GM19328 (cell line): ENCODE measurements at regions not wholly inside any gene's neighbourhood (a gene's known extent, or its start where the extent isn't known, plus 50 kb on each side); places are given as distances from the start of the nearest gene placed in this dataset.

Experiments used
- ATAC-seq: cut with Tn5 transposase; IDR thresholded peaks from one replicate; pipeline ENCODE4 v1.9.1; 2021; ENCODE audit warnings: mild to moderate bottlenecking, moderate library complexity; ENCODE audit not compliant: unreplicated experiment

DNA sequence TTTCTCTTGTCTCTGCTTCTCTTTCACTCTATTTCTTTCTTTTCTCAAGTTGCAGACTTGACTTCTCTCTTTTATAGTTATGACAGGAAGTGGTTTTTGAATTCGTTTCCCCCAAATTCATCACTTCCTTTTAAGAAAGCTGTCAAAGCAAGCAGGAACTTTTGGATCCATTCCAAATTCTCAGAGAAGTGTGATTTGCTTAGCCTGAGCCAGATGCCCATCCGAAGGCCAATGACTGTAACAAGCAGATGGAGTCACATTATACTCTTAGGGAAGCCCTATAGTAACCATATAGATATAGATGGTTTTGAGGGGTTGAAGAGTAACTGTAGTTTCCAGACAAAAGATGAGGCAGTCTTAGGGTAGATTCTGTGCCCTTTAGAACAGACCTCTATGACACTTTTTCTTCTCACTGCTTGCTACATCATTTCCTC is 592.0 kb upstream of the KCNMB2 start:
- no peak for ATAC-seq

DNA sequence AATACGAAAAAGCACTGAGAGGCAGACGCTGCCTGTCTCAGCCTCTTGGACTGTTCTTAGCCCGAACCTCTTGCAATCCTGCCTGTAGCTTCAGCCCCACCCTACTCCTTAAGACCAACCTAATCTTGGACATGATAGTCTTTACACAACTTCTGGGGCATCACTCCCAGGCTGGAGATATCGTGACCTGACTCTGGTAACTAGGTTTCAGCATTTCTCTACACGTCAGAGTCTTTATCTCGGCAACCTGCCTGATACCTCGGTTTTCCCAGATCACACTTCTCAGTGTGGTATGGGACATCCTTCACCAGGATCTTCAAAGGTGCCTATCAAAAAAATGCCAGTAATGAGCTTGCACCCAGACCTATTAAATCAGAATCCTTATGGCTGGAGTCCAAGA is 590.2 kb upstream of the KCNMB2 start:
- no peak for ATAC-seq

DNA sequence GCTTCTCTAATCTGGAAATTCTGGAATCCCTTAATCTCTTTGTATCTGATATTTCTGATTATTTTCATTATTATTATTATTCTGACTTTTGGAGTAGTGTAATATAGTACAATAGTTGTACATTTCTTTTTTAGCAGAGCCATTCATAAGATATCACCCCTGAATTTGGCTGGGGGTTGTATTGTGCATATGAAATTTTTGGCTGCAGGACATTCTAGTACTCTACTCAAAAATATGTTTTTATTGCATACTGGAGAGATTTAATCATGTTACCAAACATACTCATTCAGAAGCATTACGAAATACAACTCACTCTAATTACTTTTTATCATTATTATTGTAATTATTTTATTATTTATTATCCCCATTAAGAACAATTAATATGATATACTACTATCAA is 589.7 kb upstream of the KCNMB2 start:
- ATAC-seq, result no peak

DNA sequence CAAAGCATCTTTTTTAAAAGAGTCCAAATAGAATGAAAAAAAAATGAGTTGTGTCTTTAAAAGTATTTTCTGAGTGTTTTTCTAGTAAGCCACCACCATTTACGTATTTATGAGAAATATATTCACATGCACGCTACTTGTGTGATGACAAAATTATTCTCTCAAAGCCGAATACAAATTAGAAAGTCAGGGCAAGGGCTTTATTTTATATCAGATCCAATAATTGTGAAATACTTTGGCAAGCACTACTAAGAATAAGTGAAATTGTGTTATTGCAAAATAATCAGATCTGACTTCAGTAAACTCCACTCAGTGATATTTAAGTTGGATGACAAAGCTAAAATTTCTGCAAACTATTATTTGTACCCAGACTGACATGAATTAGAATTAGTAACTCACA is 589.3 kb upstream of the KCNMB2 start:
- ATAC-seq, result no peak

DNA sequence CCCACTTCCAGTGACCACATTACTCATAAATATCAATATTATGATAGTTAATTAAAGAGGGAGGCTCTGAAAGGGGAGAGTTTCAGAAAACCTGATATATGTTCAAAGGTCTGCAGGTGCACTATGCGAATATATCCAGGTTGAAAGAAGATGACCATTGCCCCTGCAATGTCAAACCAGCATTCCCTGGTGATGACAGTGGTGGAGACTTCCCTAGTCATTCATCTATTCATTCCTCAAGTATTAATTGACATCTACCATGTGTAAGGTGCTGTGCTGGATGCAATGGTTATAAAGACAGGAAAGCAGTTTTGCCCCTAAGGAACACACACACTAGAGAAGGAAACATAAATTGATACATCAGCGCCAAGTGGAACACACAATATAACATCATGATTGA is 588.3 kb upstream of the KCNMB2 start:
- ATAC-seq, result no peak

DNA sequence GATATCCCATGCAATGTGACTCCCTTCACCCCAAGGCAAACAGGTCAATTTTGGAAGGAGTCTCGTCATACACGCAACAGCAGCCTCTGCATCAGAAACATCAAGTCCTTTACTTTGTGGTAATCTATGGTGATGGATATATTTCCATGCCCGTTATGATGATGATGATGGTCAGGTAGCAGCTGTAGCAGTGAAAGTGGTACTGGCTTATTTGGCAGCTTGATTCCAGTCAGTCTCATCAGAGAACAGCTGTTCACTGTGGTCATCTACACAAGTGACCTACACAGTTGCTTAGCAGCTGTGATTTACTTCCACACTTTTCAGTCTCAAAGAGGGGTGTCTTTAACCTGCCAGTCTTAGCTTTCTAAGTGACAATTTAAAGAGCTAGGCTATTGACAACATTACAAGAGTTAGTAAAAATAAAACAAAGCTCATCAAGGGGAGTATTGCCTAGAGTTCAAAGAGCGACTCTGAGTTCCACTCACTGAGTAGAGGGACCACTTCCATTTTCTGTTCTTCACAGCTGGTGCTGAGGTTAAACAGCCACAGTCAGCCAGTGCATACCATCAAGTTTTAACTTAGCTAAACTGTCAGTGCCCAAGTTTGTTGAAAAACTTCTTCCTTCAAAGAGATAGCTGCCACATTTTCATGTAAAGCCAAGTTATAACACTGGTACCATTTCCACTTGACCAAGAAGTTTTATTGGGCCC is 587.4 kb upstream of the KCNMB2 start:
- ATAC-seq, result no peak

DNA sequence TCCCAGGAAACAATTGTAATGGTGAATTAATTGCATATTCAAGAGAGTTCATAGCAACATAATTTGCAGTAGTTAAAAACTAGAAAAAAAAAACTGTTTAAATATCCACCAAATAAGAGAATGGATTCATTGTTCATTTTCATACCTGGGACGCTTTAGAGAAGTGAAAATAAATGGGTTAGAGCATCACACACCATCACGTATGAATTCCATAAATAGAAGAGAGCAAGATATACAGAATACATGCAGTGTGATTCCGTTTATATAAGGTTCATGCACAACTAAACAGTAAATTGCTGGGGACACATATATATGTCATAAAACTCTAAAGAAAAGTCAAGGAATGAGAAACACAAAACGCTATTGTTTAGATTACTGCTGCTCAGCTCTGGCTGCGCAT is 577.0 kb upstream of the KCNMB2 start:
- ATAC-seq, result no peak

DNA sequence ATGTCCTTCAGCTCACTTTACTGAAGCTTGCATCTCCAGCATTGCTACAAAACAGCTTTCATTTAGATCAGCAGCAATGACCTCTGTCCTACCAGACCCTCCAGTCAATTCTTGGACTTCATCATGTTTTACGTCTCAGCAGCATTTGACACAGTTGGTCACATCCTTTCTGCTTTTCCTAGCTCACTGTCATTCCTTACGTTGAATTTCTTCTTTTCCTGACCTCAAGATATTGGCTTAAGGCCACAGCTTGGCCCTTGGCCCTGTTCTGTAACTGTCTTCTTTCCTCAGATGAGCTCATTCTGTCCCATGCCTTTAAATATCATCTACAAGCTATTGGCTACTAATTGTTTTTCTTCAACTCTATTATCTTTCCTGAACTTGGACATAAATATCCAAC is 576.2 kb upstream of the KCNMB2 start:
- no peak for ATAC-seq

DNA sequence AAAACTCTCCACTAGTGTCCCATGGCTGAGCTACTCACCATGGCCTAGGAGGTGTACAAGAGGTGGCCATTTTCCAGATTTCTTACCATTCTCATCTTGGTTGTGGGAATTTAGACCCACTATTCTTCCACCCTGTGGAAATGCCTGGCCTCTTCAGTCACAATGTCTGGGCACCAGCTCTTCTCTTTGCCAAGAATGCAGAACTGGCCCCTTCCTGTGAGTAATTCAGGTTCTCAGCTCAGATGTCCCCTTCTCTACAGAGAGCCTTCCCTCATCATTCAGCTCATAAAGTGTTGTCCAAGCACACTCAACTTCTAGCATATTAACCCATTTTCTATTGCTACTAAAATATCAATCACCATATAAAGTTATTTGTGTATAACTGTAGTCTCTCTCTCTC is 575.5 kb upstream of the KCNMB2 start:
- ATAC-seq, result no peak

DNA sequence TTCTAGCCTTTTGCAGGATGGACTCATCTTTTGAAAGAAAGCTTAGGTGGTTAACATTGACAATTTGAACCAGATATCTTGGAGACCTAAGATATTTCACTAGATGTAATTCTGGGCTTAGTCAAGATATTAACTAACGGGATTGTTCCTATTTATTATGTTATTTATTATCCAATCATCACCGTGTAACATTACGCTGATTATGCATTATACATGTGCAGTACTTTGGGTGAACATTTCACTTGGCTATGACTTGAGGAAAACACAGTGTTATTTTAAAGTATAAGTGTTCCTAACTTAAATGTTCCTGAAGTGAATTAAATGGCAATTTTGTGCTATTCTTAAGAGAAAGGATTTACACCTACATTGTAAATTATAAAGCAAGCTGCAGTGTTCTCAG is 574.5 kb upstream of the KCNMB2 start:
- ATAC-seq, result no peak

DNA sequence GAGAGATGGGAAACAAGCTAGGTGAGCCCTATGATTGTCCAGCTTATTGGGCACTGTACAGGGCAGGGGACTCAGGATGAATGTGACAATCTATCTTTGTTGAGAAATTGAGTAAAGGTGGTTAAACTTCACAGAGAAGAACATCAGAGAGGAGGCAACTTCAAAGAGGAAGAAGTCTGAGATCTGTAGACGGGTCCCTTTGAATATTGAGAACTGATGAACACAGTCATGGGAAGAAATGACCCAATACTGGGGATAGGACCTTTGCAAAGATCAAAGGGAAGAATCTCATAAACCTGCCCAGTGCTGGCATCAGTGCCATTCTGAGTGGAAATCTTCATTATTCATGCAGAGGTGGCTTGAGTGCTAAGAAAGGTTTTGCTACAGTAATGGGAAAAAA is 569.7 kb upstream of the KCNMB2 start:
- ATAC-seq, result no peak

DNA sequence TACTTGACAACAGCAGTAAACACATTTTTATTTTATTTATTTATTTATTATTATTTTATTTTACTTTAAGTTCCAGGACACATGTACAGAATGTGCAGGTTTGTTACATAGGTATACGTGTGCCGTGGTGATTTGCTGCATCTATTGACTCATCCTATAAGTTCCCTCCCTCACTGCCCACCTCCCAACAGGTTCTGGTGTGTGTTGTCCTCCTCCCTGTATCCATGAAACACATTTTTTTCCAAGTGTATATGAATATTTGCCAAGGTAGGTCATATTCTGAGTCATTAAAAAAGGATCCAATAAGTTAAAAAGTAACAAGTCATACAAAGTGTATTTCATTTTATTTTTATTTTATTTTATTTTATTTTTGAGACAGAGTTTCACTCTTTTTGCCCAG is 567.3 kb upstream of the KCNMB2 start:
- ATAC-seq, result no peak

DNA sequence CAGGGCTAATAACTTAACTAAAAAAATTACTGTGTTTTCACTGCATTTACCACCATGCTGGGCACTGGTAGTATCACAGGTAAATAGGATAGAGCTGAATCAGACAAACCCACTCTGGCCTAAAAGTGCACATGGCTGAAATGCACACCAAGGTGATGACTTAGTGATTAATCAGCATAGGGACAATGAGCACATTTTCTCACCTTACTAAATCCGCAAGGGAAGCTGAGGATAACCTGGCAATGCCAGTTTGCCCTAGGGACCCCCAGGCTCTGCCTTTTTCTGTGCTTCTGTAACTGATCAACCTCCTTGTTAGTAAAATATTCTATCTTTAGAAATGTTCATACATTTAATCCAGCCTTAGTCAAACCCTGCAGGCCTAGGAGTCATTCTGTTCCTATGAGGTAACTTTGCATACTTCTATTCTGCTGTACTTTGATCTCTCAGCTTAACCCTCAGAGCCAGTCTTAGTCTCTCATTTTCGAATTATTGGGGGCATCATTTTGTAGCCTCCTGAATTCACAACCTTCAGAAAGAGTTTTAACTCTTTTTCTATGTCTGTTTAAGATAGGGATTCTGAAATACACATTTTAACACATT is 562.9 kb upstream of the KCNMB2 start:
- no peak for ATAC-seq

DNA sequence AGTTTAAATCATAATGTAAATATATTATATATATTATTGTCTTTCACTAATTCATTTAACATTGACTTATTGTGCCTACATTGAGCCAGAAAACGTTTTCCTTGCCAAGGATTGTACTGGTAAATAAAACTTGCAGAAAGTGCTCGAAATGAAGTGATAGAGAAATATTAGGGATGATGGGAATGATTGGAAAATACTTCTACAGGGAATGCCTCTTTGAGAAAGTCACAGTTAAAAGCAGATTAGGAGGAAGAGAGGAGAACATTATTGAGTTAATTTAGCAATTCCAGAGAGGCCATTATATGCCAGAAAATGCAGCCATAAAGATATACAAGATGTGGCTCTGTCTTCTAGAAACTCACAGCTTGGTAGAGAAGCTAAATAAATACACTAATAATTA is 560.0 kb upstream of the KCNMB2 start:
- ATAC-seq, result no peak

DNA sequence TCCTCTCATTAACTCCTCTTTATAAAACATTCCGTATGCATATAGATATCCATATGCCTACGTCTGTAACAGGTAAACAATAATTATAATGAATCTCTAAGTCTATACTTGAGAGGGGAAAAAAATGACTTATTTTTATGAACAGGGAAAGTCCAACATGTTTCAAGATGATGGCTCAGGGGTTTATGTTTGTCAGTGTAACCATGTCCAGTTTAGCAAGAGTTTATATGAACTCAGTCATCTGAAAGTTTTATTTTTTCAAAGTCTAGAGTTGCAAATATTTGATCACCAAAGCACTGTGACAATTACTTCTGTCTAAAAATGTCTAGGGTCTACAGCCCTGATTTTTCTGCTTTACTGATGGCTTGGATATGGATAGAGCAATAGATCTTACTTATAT is 559.4 kb upstream of the KCNMB2 start:
- ATAC-seq, result no peak

DNA sequence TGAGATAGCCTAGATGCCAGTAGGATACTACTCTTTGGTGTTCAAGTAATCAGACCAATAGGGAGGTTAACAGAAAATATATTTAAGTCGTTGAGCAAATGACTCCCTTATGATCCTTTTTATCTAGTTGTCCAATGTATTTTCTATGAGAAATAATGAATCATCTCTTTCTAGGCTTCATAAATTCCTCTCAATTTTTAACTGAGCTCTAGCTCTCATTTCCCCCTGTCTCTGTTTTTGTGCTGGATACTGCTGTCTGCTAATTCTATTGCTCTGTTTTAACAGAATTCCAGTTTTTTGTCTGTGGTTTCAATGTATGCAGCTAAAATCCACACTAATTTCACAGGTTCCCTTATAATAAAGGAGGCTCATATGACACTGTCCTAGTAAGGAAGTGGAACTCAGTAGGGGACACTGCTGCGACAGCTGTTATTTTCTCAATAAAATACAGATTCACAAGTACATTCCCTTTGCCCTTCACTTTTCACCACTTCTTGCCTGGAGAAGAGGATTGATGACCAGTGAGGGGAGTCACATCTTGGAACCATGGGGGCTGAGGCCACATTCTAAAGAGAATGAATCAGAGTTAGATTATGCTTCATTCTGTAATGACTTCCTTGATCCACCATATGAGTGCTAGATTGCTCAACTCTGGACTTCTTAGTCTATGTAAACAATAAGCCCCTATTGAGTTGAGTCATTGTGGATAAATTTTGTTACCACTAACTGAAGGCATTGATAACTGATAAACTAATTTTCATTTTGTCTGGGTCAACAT is 558.7 kb upstream of the KCNMB2 start:
- ATAC-seq, result no peak

DNA sequence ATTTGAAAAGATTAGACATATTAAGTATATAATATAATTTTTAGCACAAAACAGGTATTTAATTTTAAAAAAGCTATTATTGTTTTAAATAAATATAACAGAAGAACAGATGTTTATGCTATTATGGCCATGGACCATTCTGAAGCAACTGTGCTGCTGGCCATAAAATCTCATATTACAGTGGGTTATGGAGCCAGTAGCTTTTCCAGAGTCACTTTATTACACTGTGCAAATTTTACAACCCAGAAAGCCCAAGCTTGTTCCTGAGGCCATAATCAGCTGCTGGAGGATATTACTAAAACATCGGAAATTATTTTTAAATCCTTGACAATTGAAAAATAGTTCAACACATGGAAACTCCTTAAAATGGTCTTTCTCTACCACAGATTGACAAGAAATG is 557.3 kb upstream of the KCNMB2 start:
- ATAC-seq, result no peak

DNA sequence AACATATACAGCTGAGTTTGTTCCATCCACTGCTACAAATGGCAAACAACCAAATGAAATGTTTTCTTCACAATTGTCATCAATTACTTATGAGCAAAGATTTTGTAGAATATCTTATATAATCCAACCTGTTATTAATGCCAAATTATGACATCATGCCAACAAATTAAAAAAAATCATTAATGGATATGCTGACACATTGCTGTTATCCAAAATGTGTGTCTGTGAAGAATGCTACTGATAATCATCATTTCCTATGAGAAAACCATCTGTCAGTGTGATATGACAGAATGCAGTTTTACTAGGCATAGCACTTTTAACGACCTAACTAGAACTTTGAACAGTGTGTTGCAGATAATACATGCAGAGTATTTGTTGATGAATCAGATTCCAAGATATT is 556.5 kb upstream of the KCNMB2 start:
- no peak for ATAC-seq

DNA sequence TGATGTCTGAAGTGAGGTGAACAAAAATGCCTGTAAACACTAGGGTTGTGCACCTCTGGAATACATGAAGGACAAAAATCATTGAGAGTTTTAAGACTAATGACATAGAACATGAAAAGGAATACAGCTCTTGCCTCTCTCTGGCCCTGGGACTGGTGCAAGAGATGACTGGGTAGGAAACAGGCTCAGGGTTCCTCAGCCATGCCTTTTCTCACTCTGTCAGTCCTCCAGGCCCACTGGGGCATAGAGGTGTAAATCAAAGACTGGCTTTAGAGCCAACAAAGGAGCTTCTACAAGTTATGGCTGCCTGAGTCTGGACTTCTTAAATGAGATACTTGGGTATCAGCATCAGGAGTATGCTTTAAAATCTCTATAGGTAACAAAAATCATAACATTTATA is 554.7 kb upstream of the KCNMB2 start:
- no peak for ATAC-seq

DNA sequence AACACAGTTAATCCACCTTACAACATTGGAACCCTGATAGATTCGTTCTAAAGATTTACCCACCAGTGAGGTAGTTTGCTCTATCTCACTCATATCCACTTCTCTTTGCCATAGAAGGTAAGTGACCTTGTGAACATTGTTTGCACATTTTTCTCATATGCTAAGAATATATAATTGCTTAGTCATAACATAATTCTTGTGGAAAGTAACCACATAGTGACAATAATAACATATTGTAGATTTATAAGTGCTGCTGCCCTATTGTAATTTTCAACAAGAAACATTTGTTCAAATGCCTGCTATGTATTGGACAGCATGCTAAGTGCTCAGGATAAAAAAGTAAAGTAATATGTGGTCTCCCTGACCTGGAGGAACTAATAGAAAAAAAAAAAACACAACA is 554.2 kb upstream of the KCNMB2 start:
- no peak for ATAC-seq

DNA sequence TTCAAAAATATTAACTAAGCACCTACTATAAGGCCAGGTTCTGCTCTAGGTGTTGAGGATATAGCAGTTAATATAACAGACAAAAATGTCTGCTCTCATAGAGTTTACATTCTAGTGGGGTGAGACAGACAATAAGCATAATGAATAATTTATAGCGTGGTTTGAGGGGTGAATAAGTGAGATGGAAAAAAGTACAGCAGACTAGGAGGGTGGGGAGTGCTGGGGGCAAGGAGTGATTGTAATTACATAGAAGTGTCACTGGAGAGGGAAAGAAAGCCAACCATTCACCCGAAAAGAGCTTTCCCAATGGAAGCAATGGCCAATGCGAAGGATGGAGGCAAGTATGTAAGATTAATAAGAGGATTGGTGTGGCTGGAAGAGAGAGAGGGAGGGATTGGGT is 552.9 kb upstream of the KCNMB2 start:
- ATAC-seq, result no peak
